ENCODE measurements at regions not wholly inside any gene's neighbourhood (a gene's known extent, or its start where the extent isn't known, plus 50 kb on each side); places are given as distances from the start of the nearest gene placed in this dataset.
"Not testable (repeated sequence)": the region's sequence is repeated elsewhere in the genome, so short reads cannot be mapped to it uniquely, and the experiment has no call there.

DNA sequence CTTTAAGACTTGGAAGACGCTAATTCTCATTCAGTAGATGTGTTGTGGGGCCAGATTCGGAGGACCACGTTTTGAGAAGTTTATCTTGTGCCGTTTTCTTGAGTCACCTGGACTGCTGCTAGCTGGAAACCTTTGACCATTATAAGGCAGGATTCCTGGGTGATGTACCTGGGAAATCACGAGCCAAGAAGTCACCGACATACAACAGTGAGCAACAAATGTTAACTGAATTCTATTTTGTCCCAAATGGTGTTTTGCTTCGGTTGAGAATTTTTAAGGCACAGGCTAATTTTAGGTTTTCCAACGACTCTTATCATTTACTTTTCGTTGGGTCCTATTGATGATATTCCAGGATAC, 93.4 kb upstream of the BTN3A2 start:
- Mint-ChIP-seq H3K9me3 (no peaks in the 10 kb centered on the region), H3K36me3 (peaks cover 8 to 22% of the 10 kb centered on the region in 2 donors), H3K27ac (no peak overlapping the region)
- DNase-seq (ENCODE audit: low spot score in 2 of 2) = no peak
- ATAC-seq = no peak

DNA sequence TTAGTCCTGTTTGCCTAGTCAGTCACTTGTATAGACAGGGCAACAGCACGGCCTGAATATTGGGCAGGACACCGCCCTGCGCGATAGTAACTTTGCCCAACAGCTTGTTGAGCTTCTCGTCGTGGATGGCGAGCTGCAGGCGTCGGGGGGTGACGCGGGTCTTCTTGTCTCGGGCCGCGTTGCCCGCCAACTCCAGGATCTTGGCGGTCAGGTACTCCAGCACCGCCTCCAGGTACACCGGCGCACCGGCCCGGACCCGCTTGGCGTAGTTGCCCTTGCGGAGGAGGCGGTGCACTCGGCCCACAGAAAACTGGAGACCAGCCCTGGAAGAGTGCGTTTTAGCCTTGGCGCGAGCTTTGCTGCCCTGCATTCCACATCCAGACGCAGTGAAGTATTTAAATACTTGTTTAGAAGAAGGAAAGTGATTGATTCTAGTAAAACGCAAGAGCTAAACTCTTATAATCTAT, 92.8 kb upstream of the BTN3A2 start:
- ATAC-seq (peak; percentile 4 to 13), DNase-seq (ENCODE audit: low spot score in 2 of 2) (peak; percentile 61 to 78)
- Mint-ChIP-seq H3K27ac (no peak overlapping the region), H3K9me3 (no peaks in the 10 kb centered on the region), H3K36me3 (peaks cover 8 to 22% of the 10 kb centered on the region in 2 donors)

DNA sequence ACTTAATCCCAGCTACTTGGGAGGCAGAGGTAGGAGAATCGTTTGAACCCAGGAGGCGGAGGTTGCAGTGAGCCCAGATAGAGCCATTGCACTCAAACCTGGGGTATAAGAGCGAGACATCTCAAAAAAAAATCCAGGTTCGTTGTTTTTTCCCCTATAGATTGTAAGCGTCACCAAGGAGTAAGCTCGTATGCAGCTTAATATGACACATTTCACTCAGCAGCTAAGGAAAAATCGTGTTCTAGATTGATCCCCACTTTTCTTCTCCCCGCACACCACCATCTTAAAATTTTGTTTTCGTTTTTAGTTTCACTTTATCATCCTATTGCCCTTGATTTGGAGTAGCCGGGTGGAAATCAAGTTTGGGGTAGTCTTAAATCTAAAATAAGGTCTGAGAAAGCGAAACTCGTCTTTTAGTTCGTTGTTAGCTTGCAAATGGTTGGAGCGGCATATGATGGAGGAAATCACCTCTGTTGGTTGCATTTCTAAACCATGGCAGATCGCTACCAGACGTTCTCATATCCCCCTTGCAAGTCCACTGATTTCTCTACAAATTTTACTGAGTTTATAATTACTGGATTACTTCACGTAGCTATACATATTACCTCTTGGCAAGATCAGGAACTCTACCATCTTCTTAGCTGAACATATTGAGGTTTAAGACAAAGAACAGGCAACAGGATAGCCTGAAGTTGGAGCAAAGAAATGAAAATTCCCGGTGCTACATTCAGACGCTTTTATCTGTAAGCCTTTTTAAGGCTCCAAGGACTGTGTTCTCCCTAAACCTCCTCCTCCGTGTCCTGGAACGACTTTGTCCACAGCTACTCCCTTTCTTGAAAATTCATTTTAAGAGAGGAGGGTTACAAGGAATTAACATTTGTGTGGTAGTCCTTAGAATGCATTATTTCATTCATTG, 91.1 kb upstream of the BTN3A2 start:
- Mint-ChIP-seq H3K9me3 (no peaks in the 10 kb centered on the region), H3K27ac (no peak overlapping the region), H3K36me3 (peaks cover 8 to 22% of the 10 kb centered on the region in 2 donors)
- peak; percentile 6 to 13 for ATAC-seq
- DNase-seq (ENCODE audit: low spot score in 2 of 2) = peak in 1 of 2 donors; percentile 32

DNA sequence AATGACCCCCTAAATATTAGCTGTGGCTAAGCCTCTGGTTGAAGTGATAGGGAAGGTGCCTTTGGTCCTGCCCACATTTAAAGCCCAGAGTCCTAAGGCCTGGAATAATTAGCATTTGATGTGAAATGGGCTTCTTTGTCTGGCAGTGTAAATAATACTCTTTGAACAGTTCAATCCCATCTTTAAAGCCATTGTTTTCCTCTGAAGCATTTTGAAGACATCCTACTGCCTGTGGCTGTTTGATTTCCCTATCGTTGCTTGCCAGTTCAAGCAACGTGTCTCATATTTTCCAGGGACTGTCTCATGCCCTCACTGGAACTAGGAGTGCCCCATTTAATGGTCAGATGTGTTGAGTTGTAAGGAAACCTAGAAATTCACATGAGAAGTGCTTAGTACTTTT, 89.3 kb upstream of the BTN3A2 start:
- ATAC-seq (no peak), DNase-seq (ENCODE audit: low spot score in 2 of 2) (no peak)
- Mint-ChIP-seq H3K9me3 (no peaks in the 10 kb centered on the region), H3K36me3 (peaks cover 8 to 16% of the 10 kb centered on the region in 2 donors), H3K27ac (no peak overlapping the region)

DNA sequence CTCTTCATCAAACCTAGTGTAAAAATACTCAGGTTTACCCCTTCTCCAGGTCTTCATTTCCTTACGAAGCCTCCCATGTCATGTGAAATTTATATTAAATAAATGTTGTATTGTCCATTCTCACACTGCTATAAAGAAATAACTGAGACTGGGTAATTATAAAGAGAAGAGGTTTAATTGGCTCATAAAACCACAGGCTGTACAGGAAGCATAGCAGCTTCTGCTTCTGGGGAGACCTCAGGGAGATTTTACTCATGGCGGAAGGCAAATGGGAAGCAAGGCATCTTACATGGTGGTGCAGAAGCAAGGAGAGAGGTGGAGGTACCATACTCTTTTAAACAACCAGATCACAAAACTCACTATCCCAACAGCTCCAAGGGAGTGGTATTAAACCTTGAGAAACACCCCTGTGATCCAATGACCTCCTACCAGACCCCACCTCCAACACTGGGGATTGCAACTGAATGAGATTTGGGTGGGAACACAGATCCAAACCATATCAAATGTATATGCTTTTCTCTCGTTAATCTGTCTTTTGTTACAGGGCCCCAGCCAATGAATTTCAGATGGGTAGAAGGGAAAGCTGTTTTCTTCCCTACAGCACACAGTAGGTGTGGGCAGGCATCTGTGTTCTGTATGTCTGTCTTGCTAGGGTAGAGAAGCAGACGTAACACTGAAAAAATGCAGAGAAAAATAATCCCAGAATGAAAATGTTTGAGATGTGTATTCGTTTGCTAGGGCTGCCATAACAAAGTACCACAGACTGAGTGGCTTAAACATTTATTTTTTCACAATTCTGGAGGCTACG, 88.0 kb upstream of the BTN3A2 start:
- DNase-seq (ENCODE audit: low spot score in 2 of 2) (no peak), ATAC-seq (no peak)
- H3K36me3 Mint-ChIP-seq = peaks cover 0 to 3% of the 10 kb centered on the region in 2 donors
- no peak overlapping the region for H3K27ac Mint-ChIP-seq
- H3K9me3 Mint-ChIP-seq = no peaks in the 10 kb centered on the region

DNA sequence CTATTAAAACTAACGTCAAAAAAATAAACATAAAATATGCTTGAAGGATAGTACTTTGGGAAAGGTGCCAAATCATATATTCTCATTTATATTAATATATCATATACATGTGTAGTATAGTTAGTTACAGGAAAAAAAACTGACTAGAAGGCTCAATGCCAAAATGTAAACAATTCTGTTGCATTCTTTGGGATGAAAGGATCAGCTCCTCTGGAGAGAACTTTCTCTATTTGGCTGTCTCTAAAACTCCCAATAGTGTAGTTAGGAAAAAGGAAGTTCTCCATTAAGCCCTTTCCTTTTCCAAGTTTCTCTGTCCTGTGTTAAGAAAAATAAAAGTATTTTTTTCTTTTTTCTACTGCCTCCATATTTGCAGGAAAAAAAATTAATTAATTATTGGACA, 86.5 kb upstream of the BTN3A2 start:
- ATAC-seq (no peak), DNase-seq (ENCODE audit: low spot score in 2 of 2) (no peak)
- no peak overlapping the region for H3K27ac Mint-ChIP-seq
- no peaks in the 10 kb centered on the region for H3K36me3 Mint-ChIP-seq
- H3K9me3 Mint-ChIP-seq = no peaks in the 10 kb centered on the region

DNA sequence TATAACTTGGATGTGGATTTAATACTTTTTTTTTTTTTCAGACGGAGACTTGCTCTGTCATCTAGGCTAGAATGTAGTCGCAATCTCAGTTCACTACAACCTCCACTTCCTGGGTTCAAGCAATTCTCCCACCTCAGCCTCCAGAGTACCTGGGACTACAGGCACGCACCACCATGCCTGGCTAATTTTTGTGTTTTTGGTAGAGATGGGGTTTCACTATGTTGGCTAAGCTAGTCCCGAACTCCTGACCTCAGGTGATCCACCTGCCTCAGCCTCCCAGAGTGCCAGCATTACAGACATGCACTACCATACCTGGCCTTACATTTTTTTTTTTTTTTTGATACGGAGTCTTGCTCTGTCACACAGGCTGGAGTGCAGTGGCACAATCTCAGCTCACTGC, 85.6 kb upstream of the BTN3A2 start:
- H3K27ac Mint-ChIP-seq; ATAC-seq; DNase-seq (ENCODE audit: low spot score in 2 of 2); H3K36me3 Mint-ChIP-seq; H3K9me3 Mint-ChIP-seq: not testable (repeated sequence)

DNA sequence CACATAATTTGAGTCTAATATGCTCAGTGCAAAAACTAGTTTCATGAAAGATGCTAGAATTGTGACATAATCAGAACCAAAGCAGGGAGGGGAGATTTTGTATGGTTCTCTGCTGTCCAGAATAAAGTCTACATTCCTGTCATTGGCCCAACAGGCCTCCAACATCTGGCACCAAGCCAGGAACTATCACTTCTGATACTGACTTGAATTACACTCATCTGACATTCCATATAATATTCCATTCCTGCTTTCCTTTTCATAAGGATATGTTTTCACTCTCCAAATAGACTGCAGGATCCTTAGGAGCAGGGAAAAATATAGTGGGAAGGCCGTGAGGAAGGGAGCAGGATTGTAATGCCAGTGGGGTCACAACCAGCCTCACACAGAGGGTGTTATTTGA, 84.6 kb upstream of the BTN3A2 start:
- no peak for ATAC-seq
- H3K27ac Mint-ChIP-seq = peak overlapping the region in 1 of 2 donors; percentile 15
- no peak for DNase-seq (ENCODE audit: low spot score in 2 of 2)
- H3K9me3 Mint-ChIP-seq = no peaks in the 10 kb centered on the region
- H3K36me3 Mint-ChIP-seq = peaks cover 6 to 8% of the 10 kb centered on the region in 2 donors

DNA sequence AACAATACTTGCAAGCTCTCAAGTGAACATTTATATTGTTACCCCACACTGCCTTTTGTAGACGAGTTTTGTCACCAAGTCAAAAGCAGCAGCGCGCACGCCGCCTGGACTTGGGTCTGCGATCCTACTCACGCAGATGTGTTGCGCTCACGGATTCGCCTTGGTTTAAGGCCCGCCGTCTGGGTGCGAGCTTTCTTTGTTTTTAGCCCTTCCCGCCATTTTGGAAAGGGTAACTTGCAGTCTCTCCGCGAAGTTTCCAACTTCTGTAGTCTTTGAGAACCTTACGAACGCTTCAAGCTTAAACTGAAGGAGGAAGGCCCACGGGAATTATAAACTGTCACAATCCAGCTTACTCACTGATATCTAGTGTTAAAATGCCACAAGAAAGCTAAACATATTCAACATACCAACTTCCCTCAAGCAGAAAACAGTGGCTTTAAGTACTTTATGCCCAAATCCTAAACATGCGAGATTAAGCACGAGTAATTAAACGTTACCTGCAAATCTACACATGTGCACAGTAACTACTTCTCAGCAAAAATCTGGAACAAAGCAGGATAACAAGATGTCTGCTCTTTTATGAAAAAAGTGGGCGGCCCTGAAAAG, 80.4 kb upstream of the BTN3A2 start:
- H3K27ac Mint-ChIP-seq = peak overlapping the region; percentile 100
- H3K36me3 Mint-ChIP-seq = peaks cover 13 to 15% of the 10 kb centered on the region in 2 donors
- H3K9me3 Mint-ChIP-seq = peaks cover 4 to 5% of the 10 kb centered on the region in 2 donors
- peak; percentile 49 to 62 for DNase-seq (ENCODE audit: low spot score in 2 of 2)
- peak in 1 of 2 donors; percentile 3 for ATAC-seq

DNA sequence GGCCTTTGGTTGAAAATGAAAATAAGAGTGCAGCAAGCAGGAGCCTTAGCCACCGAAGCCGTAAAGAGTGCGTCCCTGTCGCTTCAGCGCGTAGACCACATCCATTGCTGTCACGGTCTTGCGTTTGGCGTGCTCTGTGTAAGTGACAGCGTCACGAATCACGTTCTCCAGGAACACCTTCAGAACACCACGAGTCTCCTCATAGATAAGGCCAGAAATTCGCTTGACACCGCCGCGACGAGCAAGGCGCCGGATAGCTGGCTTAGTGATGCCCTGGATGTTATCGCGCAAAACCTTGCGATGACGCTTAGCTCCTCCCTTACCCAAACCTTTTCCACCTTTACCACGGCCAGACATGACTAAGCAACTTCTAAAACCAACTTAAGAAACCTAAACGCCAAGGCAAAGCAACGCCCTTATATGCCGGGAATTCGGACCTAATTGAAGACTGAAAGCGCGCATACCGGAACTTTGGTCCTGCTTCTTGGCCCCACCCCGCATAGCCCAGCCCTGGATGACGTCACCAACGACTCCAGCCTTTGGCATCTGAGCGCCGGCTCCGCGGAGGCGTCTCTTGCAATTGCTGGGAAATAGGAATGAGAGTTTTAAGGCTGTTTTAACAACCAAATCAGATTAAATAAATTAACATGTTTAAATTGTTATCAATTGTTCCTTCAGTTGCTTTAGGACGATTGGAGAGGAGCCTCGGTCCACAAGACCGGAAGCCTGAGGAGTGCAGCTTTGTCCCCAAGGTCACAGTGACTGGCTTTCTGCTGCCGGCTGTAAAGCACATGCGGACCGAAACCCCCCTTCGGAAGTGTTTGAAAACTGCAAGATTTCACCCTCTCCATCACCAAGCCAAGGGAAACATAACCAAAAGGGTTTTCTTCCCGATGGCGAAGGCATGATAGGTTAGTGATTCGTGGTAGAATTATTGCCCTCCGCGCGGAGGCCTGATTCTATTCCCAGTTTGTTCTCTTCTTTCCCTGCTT, 79.6 kb upstream of the BTN3A2 start:
- Mint-ChIP-seq H3K27ac (peak overlapping the region; percentile 100), H3K36me3 (peaks cover 13 to 15% of the 10 kb centered on the region in 2 donors), H3K9me3 (peaks cover 4 to 5% of the 10 kb centered on the region in 2 donors)
- ATAC-seq (peak; percentile 81 to 84), DNase-seq (ENCODE audit: low spot score in 2 of 2) (peak; percentile 95 to 96)

DNA sequence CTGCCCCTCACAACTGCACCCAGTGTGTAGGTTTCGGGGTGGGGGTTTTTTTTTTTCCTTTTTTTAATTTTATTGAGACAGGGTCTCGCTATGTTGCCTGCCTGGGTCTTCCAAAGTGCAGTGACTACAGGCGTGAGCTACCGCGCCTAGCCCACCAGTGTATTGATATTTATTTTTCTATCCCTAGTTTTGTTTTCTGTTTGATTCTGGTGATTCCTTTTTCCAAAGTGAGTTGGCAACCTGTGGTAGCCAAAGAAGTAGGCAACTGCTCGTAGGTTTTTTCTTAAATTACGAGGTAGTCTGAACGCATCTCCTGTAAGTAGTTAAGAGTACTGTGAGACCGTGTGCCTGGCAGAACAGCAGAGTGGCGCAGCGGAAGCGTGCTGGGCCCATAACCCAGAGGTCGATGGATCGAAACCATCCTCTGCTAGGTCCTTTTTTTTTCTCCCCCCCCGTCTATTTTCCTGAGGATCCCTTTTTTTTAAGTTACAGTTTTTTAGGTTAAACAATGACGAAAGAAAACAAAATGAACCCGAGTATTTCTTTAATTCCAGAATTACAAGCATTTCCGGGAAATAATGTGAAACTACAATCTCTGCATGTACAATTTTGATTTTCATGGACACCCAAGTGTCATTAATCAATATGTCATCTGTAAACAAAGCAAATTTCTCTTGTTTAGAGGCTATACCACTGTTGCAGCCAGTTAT, 78.7 kb upstream of the BTN3A2 start:
- peaks cover 4 to 5% of the 10 kb centered on the region in 2 donors for H3K9me3 Mint-ChIP-seq
- peak overlapping the region; percentile 100 for H3K27ac Mint-ChIP-seq
- DNase-seq (ENCODE audit: low spot score in 2 of 2) (peak; percentile 74 to 78), ATAC-seq (peak in 1 of 2 donors; percentile 19)
- peaks cover 13 to 15% of the 10 kb centered on the region in 2 donors for H3K36me3 Mint-ChIP-seq

DNA sequence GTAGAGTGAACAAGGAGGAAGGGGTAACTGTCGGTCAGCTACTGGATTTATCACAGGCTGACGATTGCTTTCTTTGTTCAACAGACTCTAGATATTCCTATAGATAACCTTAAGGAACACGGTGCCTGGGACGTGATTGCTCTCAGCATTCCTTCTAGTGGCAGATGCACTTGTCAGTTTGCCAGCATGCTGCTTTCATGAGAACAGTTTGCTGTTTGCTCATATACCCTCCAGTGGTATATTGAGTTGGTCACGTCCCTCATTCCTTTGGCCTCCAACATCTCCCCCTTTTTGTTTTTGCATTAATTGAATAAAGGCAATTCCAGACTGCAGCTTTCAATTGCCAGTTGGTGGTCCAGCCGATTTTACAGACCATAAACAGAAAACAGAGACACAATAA, 76.8 kb upstream of the BTN3A2 start:
- no peak overlapping the region for H3K27ac Mint-ChIP-seq
- ATAC-seq (no peak), DNase-seq (ENCODE audit: low spot score in 2 of 2) (no peak)
- peaks cover 4 to 5% of the 10 kb centered on the region in 2 donors for H3K9me3 Mint-ChIP-seq
- H3K36me3 Mint-ChIP-seq = peaks cover 13 to 15% of the 10 kb centered on the region in 2 donors

DNA sequence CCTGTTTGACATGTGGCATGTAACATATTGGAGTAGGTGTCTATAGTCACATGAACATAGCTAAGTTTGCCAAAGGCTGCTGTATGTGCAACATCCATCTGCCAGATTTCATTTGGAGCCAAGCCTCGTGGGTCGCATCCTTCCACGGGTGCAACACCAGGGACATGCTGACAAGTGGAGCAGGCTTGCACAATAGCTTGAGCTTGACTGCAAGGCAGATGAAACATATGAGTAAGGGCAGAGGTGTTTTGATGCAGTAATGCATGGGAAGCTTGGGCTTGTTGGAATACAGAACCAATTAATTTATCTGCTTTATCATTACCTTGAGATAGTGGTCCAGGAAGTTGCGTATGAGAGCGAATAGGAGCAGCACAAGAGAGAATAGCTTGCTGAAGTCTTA, 74.1 kb upstream of the BTN3A2 start:
- DNase-seq (ENCODE audit: low spot score in 2 of 2) (no peak), ATAC-seq (no peak)
- Mint-ChIP-seq H3K36me3 (peaks cover 7% of the 10 kb centered on the region in 2 donors), H3K27ac (no peak overlapping the region), H3K9me3 (peaks cover 4 to 5% of the 10 kb centered on the region in 2 donors)

DNA sequence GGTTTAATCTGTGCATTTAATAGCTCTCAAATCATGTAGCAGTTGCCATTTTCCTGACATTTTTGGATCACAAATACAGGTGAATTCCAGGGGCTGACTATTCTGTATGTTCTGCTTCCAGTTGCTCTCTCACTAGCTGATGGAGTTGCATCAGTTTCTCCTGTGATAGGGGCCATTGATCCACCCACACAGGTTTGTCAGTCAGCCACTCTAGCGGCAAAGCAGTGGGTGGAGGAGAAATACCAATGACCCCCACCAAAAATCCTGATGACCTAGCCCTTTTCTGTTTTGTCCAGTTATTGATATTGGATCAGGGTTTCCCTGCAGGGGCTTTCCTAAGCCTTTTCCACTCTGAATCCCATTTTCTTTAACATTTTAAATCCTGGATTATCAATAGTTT, 72.3 kb upstream of the BTN3A2 start:
- Mint-ChIP-seq H3K27ac (no peak overlapping the region), H3K36me3 (no peaks in the 10 kb centered on the region), H3K9me3 (peaks cover 0 to 5% of the 10 kb centered on the region in 2 donors)
- no peak for ATAC-seq
- no peak for DNase-seq (ENCODE audit: low spot score in 2 of 2)

DNA sequence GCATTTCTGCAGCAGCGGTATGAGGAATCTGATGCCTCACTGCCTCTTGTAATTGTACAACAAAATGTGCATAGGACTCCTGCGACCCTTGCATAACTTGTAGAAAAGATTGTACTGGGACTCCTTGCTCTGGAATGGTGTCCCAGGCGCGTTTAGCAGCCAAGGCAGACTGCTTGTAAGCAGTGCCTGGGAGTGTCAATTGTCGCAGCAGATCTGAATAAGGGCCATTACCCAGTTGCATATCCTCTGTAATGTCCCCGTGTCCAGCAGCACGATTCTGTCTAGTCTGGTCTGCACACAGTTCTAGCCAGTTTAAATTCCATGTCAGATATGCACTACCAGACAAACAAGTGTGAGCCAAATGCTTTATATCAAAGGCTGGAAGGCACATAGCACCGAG, 70.7 kb upstream of the BTN3A2 start:
- Mint-ChIP-seq H3K27ac (no peak overlapping the region), H3K36me3 (no peaks in the 10 kb centered on the region), H3K9me3 (no peaks in the 10 kb centered on the region)
- DNase-seq (ENCODE audit: low spot score in 2 of 2) = no peak
- ATAC-seq = no peak
